ENCODE measurements at regions not wholly inside any gene's neighbourhood (a gene's known extent, or its start where the extent isn't known, plus 50 kb on each side); places are given as distances from the start of the nearest gene placed in this dataset.

- TF ChIP-seq, protein P1, sequence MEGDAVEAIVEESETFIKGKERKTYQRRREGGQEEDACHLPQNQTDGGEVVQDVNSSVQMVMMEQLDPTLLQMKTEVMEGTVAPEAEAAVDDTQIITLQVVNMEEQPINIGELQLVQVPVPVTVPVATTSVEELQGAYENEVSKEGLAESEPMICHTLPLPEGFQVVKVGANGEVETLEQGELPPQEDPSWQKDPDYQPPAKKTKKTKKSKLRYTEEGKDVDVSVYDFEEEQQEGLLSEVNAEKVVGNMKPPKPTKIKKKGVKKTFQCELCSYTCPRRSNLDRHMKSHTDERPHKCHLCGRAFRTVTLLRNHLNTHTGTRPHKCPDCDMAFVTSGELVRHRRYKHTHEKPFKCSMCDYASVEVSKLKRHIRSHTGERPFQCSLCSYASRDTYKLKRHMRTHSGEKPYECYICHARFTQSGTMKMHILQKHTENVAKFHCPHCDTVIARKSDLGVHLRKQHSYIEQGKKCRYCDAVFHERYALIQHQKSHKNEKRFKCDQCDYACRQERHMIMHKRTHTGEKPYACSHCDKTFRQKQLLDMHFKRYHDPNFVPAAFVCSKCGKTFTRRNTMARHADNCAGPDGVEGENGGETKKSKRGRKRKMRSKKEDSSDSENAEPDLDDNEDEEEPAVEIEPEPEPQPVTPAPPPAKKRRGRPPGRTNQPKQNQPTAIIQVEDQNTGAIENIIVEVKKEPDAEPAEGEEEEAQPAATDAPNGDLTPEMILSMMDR (IDR thresholded peaks at IDR 0.05) = no peak
- no peak for TF ChIP-seq POLR2A (IDR thresholded peaks at IDR 0.05)
- TF ChIP-seq POLR2AphosphoS5 (IDR thresholded peaks at IDR 0.05) = no peak
Measured at GRCh38 chr3:81439108-81439507, 322.3 kb downstream of the GBE1 start.

Measured in prostate gland (tissue), 2 donors.